Endothelial cell of umbilical vein (primary cell): ENCODE measurements at regions not wholly inside any gene's neighbourhood (a gene's known extent, or its start where the extent isn't known, plus 50 kb on each side); places are given as distances from the start of the nearest gene placed in this dataset.

ENCODE experiments used
- BruUV-seq: library from RNA; stranded (reverse); fragments of 400-500 nt; replicated peaks from 2 replicates; lab custom pipeline; 2021; lab: Mats Ljungman, UMichigan
- CTCF ChIA-PET: fragments of 300-600, 350-600 bp; sonication (Branson Sonifier 250); formaldehyde crosslinking; loops from one replicate; lab custom pipeline; 2021; ENCODE audit warnings: antibody characterized with exemption, inconsistent platforms; lab: Charles Lee
- POLR2A ChIA-PET: fragments of 300-600, 350-600 bp; sonication (Branson Sonifier 250); formaldehyde crosslinking; loops from one replicate; lab custom pipeline; 2021; ENCODE audit warnings: antibody characterized with exemption, inconsistent platforms; lab: Charles Lee
- DNase-seq: peaks from one replicate; pipeline ENCODE4 v3.0.0-alpha.2; 2011; ENCODE audit warnings: low read depth, low spot score
- FAIRE-seq: peaks from 2 replicates; lab custom pipeline; 2011; peaks lifted over from hg19 to GRCh38; lab: Jason Lieb, UNC
- H2AFZ ChIP-seq: 2 replicates; pipeline ENCODE4 v1.6.0; 2012; ENCODE audit warnings: low read depth, low read length, control low read depth, inconsistent platforms
- H3K27ac ChIP-seq: 2 replicates; pipeline ENCODE4 v1.5.1; 2011; ENCODE audit warnings: low read depth, mild to moderate bottlenecking, control low read depth, low read length, moderate library complexity; ENCODE audit not compliant: insufficient read depth
- H3K27me3 ChIP-seq, 2 experiments: 2 replicates each; pipeline versions ENCODE4 v1.6.0 to v1.6.1; 2011; ENCODE audit warnings: low read length in 2 of 2, mixed read lengths in 1 of 2; ENCODE audit not compliant: control insufficient read depth in 2 of 2, insufficient read depth in 2 of 2
- H3K36me3 ChIP-seq, 2 experiments: 2 replicates in 1 of 2; 3 replicates in 1 of 2; pipeline ENCODE4 v1.5.1; 2011; ENCODE audit warnings: low read length in 2 of 2, mild to moderate bottlenecking in 1 of 2, moderate library complexity in 1 of 2; ENCODE audit not compliant: control insufficient read depth in 2 of 2, insufficient read depth in 2 of 2; ENCODE audit errors: extremely low read depth in 1 of 2
- H3K4me1 ChIP-seq: 3 replicates; pipeline ENCODE4 v1.5.1; 2011; ENCODE audit warnings: mild to moderate bottlenecking, low read length; ENCODE audit not compliant: control insufficient read depth, insufficient read depth; ENCODE audit errors: extremely low read depth
- H3K4me2 ChIP-seq: 2 replicates; pipeline ENCODE4 v1.6.1; 2011; ENCODE audit warnings: low read length, control low read depth, mixed read lengths; ENCODE audit not compliant: insufficient read depth
- H3K4me3 ChIP-seq, 3 experiments: fragments of 200-600 bp in 1 of 3; sonication (generic), shearing (Covaris generic) in 1 of 3; replicated peaks in 1 of 3; 2 replicates each; pipeline ENCODE4 v1.5.1; 2011 to 2016; ENCODE audit warnings: control low read depth in 3 of 3, low read length in 3 of 3, mild to moderate bottlenecking in 2 of 3, inconsistent platforms in 1 of 3, low read depth in 1 of 3, moderate library complexity in 1 of 3; ENCODE audit not compliant: insufficient read depth in 1 of 3
- H3K79me2 ChIP-seq: 2 replicates; pipeline ENCODE4 v1.6.0; 2012; ENCODE audit warnings: low read length, inconsistent platforms; ENCODE audit not compliant: control insufficient read depth, insufficient read depth
- H3K9ac ChIP-seq: replicated peaks from 2 replicates; pipeline ENCODE3; 2011; ENCODE audit warnings: low read length, control low read depth; ENCODE audit not compliant: insufficient read depth; ENCODE audit errors: extremely low read depth
- H3K9me1 ChIP-seq: replicated peaks from 3 replicates; pipeline ENCODE4 v1.6.0; 2011; ENCODE audit warnings: mild to moderate bottlenecking, low read length; ENCODE audit not compliant: control insufficient read depth, insufficient read depth; ENCODE audit errors: extremely low read depth
- H3K9me3 ChIP-seq: replicated peaks from 2 replicates; pipeline ENCODE4 v1.5.1; 2012; ENCODE audit warnings: low read length, inconsistent platforms; ENCODE audit not compliant: control insufficient read depth, insufficient read depth
- H4K20me1 ChIP-seq: replicated peaks from 2 replicates; pipeline ENCODE3; 2011; ENCODE audit warnings: mild to moderate bottlenecking, low read length; ENCODE audit not compliant: control insufficient read depth, insufficient read depth; ENCODE audit errors: extremely low read depth
- EZH2 ChIP-seq: IDR thresholded peaks from 2 replicates; pipeline ENCODE4 v1.6.1; 2012; ENCODE audit warnings: borderline replicate concordance, low read depth, mild to moderate bottlenecking, moderate library complexity, low read length, inconsistent platforms; ENCODE audit not compliant: severe bottlenecking
- FOS ChIP-seq: IDR thresholded peaks from 2 replicates; pipeline ENCODE4 v1.6.1; 2011; ENCODE audit warnings: mild to moderate bottlenecking, low read length, moderate library complexity, borderline replicate concordance; ENCODE audit not compliant: insufficient read depth
- GATA2 ChIP-seq: IDR thresholded peaks from 2 replicates; pipeline ENCODE4 v1.7.0; 2011; ENCODE audit warnings: low read depth, mild to moderate bottlenecking, moderate library complexity, mixed read lengths, low read length; ENCODE audit not compliant: insufficient read length, insufficient read depth
- JUN ChIP-seq: IDR thresholded peaks from 2 replicates; pipeline ENCODE4 v1.6.1; 2011; ENCODE audit warnings: borderline replicate concordance, low read depth; ENCODE audit not compliant: insufficient read length, insufficient read depth
- MYC ChIP-seq: IDR thresholded peaks from one replicate; pipeline ENCODE4 v1.6.1; 2011; ENCODE audit warnings: mild to moderate bottlenecking, low read depth, low read length
- POLR2A ChIP-seq: IDR thresholded peaks from 2 replicates; pipeline ENCODE4 v1.6.1; 2012; ENCODE audit warnings: low read depth, mild to moderate bottlenecking, control low read depth, low read length
- POLR2AphosphoS5 ChIP-seq: IDR thresholded peaks from 2 replicates; pipeline ENCODE4 v1.6.1; 2012; ENCODE audit warnings: low read depth, mild to moderate bottlenecking, control low read depth, low read length, moderate library complexity; ENCODE audit not compliant: insufficient read depth
- dilution Hi-C: fragments of 300-500 bp; cut with MboI; formaldehyde crosslinking; loops from one replicate; pipeline ENCODE4 v1.15.0; 2019; ENCODE audit warnings: low sequenced_read_pairs; ENCODE audit not compliant: extremely low pct_ligation_motif_present
- intact Hi-C: fragments of 100-400 bp; cut with micrococcal nuclease; formaldehyde crosslinking; loops from one replicate; pipeline ENCODE4 v1.10.0; 2022
- TF ChIP-seq, protein P1 (sequence below): IDR thresholded peaks from 2 replicates; pipeline ENCODE4 v1.6.1; 2011; ENCODE audit not compliant: insufficient read depth, insufficient read length
- TF ChIP-seq, protein P2 (sequence below), 2 donors: IDR thresholded peaks; 1 replicate in 1 of 2; 2 replicates in 1 of 2; pipeline ENCODE4 v1.5.1; 2011; ENCODE audit warnings: low read length in 2 of 2, mild to moderate bottlenecking in 2 of 2, moderate library complexity in 2 of 2, control low read depth in 1 of 2, inconsistent platforms in 1 of 2, low read depth in 1 of 2; ENCODE audit not compliant: insufficient read depth in 1 of 2; ENCODE audit errors: extremely low read depth in 1 of 2

DNA sequence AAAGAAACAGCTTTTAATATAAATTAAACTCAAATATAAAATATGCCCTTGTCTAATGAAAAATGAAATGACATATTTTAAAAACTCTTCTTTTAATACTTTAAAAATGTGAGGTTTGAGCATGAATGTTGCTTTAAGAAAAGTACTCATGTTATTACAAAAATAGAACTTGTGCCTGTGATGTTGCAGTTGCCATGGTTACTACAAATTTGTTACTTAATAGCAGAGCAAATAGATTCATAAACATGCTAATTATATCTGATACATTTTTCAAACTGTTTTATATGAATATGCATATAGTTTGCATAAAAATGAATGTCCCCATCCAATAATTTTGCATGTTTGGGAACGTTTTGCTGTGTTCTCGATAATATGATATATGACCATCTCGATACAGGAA is 152.3 kb upstream of the DPYD start:
- POLR2A ChIA-PET = no interaction called here

More for the DNA sequence above, 152.3 kb upstream of the DPYD start:
- TF ChIP-seq, protein P1, sequence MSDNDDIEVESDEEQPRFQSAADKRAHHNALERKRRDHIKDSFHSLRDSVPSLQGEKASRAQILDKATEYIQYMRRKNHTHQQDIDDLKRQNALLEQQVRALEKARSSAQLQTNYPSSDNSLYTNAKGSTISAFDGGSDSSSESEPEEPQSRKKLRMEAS = no peak
- TF ChIP-seq FOS (no peak), JUN (no peak), GATA2 (no peak), EZH2 (no peak), POLR2AphosphoS5 (no peak), MYC (no peak), POLR2A (no peak)
- TF ChIP-seq, protein P2, sequence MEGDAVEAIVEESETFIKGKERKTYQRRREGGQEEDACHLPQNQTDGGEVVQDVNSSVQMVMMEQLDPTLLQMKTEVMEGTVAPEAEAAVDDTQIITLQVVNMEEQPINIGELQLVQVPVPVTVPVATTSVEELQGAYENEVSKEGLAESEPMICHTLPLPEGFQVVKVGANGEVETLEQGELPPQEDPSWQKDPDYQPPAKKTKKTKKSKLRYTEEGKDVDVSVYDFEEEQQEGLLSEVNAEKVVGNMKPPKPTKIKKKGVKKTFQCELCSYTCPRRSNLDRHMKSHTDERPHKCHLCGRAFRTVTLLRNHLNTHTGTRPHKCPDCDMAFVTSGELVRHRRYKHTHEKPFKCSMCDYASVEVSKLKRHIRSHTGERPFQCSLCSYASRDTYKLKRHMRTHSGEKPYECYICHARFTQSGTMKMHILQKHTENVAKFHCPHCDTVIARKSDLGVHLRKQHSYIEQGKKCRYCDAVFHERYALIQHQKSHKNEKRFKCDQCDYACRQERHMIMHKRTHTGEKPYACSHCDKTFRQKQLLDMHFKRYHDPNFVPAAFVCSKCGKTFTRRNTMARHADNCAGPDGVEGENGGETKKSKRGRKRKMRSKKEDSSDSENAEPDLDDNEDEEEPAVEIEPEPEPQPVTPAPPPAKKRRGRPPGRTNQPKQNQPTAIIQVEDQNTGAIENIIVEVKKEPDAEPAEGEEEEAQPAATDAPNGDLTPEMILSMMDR (IDR thresholded peaks at IDR 0.05; ENCODE audit: extremely low read depth in 1 of 2, insufficient read depth in 1 of 2, low read depth in 1 of 2, low read length in 2 of 2) = no peak
- Histone ChIP-seq H4K20me1 (no peaks in the 10 kb centered on the region), H3K4me2 (no peak overlapping the region), H3K36me3 (no peaks in the 10 kb centered on the region), H3K9me3 (no peaks in the 10 kb centered on the region), H3K27me3 (no peaks in the 10 kb centered on the region), H3K9ac (no peak overlapping the region), H3K9me1 (no peaks in the 10 kb centered on the region), H3K4me1 (peaks cover 2% of the 10 kb centered on the region), H3K79me2 (no peaks in the 10 kb centered on the region), H3K4me3 (no peak overlapping the region), H2AFZ (no peak overlapping the region), H3K27ac (no peak overlapping the region)
- DNase-seq (no peak), FAIRE-seq (no peak)
- intact Hi-C loops (no loop called here), dilution Hi-C loops (no loop called here)
- BruUV-seq = no TSS peak
- CTCF ChIA-PET = interaction anchor here (0.8 to 1.4 kb wide), 2 partner anchors 9 to 344 kb away, joined by 3 to 4 read pairs; no protein-coding TSS in a partner anchor
